SK-N-SH (cell line): ENCODE measurements at regions not wholly inside any gene's neighbourhood (a gene's known extent, or its start where the extent isn't known, plus 50 kb on each side); places are given as distances from the start of the nearest gene placed in this dataset.
A peak's percentile ranks its signal among the peaks of the same experiment; 100 is the strongest.

Experiments used
- CTCF ChIA-PET: fragments of 300-600, 350-600 bp; formaldehyde crosslinking; extraction: SDS; loops from one replicate; lab custom pipeline; 2021; lab: Yijun Ruan, JAX
- POLR2A ChIA-PET: fragments of 350-600 bp; sonication (Branson Sonifier 250); formaldehyde crosslinking; extraction: SDS; loops from one replicate; lab custom pipeline; 2020; ENCODE audit warnings: antibody characterized with exemption, inconsistent platforms; lab: Yijun Ruan, JAX
- DNase-seq: peaks from one replicate; pipeline ENCODE4 v3.0.0; 2012
- H2AFZ ChIP-seq: fragments of 200-600 bp; sonication (generic); 2 replicates; pipeline ENCODE4 v1.8.1; 2016; ENCODE audit warnings: antibody characterized with exemption, mild to moderate bottlenecking, low read depth
- H3F3A ChIP-seq: fragments of 200-600 bp; sonication (generic); replicated peaks from 2 replicates; pipeline ENCODE3; 2016; ENCODE audit warnings: antibody characterized with exemption, mild to moderate bottlenecking; ENCODE audit not compliant: insufficient read depth
- H3K27ac ChIP-seq, 2 experiments: fragments of 200-500 bp in 1 of 2; fragments of 200-600 bp in 1 of 2; sonication (Bioruptor generic) in 1 of 2; sonication (generic), shearing (Covaris generic) in 1 of 2; 2 replicates each; pipeline versions ENCODE4 v1.5.1 to v1.6.1; 2014 to 2016; ENCODE audit warnings: low read depth in 2 of 2, inconsistent platforms in 1 of 2, low read length in 1 of 2, mild to moderate bottlenecking in 1 of 2, mixed read lengths in 1 of 2
- H3K27me3 ChIP-seq: fragments of 200-600 bp; sonication (generic), shearing (Covaris generic); 2 replicates; pipeline ENCODE4 v1.6.1; 2016; ENCODE audit warnings: mixed run types; ENCODE audit not compliant: insufficient read depth
- H3K36me3 ChIP-seq, 2 experiments: fragments of 200-500 bp in 1 of 2; fragments of 200-600 bp in 1 of 2; sonication (Bioruptor generic) in 1 of 2; sonication (generic) in 1 of 2; replicated peaks in 1 of 2; 2 replicates each; pipeline versions ENCODE3 to v1.5.1; 2014 to 2016; ENCODE audit warnings: low read length in 1 of 2, mild to moderate bottlenecking in 1 of 2; ENCODE audit not compliant: insufficient read depth in 2 of 2, control insufficient read depth in 1 of 2
- H3K4me1 ChIP-seq, 2 experiments: fragments of 200-500 bp in 1 of 2; fragments of 200-600 bp in 1 of 2; sonication (Bioruptor generic) in 1 of 2; sonication (generic), shearing (Covaris generic) in 1 of 2; 2 replicates each; pipeline versions ENCODE4 v1.5.1 to v1.6.1; 2014 to 2016; ENCODE audit warnings: low read depth in 1 of 2, low read length in 1 of 2, mixed run types in 1 of 2; ENCODE audit not compliant: insufficient read depth in 2 of 2, control insufficient read depth in 1 of 2
- H3K4me2 ChIP-seq: fragments of 200-600 bp; sonication (generic), shearing (Covaris generic); 2 replicates; pipeline ENCODE4 v1.6.1; 2017; ENCODE audit warnings: mixed run types
- H3K4me3 ChIP-seq, 2 experiments: fragments of 200-500 bp in 1 of 2; fragments of 200-600 bp in 1 of 2; sonication (Bioruptor generic) in 1 of 2; sonication (generic), shearing (Covaris generic) in 1 of 2; 2 replicates each; pipeline versions ENCODE4 v1.5.1 to v1.8.1; 2014 to 2016; ENCODE audit warnings: low read depth in 2 of 2, inconsistent platforms in 1 of 2, low read length in 1 of 2, mild to moderate bottlenecking in 1 of 2, mixed read lengths in 1 of 2, moderate library complexity in 1 of 2
- H3K79me2 ChIP-seq: fragments of 200-600 bp; sonication (generic); 2 replicates; pipeline ENCODE4 v1.8.1; 2017; ENCODE audit warnings: mild to moderate bottlenecking; ENCODE audit not compliant: insufficient read depth
- H3K9ac ChIP-seq: fragments of 200-600 bp; sonication (generic); 2 replicates; pipeline ENCODE4 v1.6.1; 2017; ENCODE audit warnings: mixed run types
- H3K9me2 ChIP-seq: fragments of 200-600 bp; sonication (generic); 2 replicates; pipeline ENCODE4 v1.6.1; 2017; ENCODE audit warnings: mixed run types
- H3K9me3 ChIP-seq: fragments of 200-600 bp; sonication (generic); 2 replicates; pipeline ENCODE4 v1.6.1; 2017; ENCODE audit warnings: mixed run types, mild to moderate bottlenecking, moderate library complexity
- H4K20me1 ChIP-seq: fragments of 200-600 bp; sonication (generic); 2 replicates; pipeline ENCODE4 v1.6.1; 2017; ENCODE audit warnings: mild to moderate bottlenecking, mixed run types; ENCODE audit not compliant: insufficient read depth
- CHD2 ChIP-seq: fragments of 150-350 bp; IDR thresholded peaks from 2 replicates; pipeline ENCODE4 v1.6.1; 2018; ENCODE audit warnings: low read length; ENCODE audit not compliant: partially characterized antibody
- EZH2phosphoT487 ChIP-seq: fragments of 200-600 bp; sonication (generic); IDR thresholded peaks from 2 replicates; pipeline ENCODE4 v1.6.1; 2017; ENCODE audit warnings: low read depth, mixed run types, mild to moderate bottlenecking, antibody characterized with exemption, moderate library complexity, borderline replicate concordance
- FOSL2 ChIP-seq: IDR thresholded peaks from 2 replicates; pipeline ENCODE4 v1.4.0; 2012; ENCODE audit warnings: low read depth, mild to moderate bottlenecking, moderate library complexity, borderline replicate concordance
- FOXJ3 ChIP-seq: sonication (generic); formaldehyde crosslinking; IDR thresholded peaks from 2 replicates; pipeline ENCODE4 v1.5.1; 2020; ENCODE audit warnings: mild to moderate bottlenecking, missing genetic modification reagents
- GABPA ChIP-seq: IDR thresholded peaks from 2 replicates; pipeline ENCODE4 v1.4.0; 2012; ENCODE audit warnings: low read depth, mild to moderate bottlenecking
- GATA2 ChIP-seq: sonication (generic); formaldehyde crosslinking; IDR thresholded peaks from 2 replicates; pipeline ENCODE4 v1.5.0; 2020; ENCODE audit warnings: mild to moderate bottlenecking, missing genetic modification reagents
- JUND ChIP-seq: IDR thresholded peaks from 2 replicates; pipeline ENCODE4 v1.4.0; 2012
- MEF2A ChIP-seq: IDR thresholded peaks from 2 replicates; pipeline ENCODE4 v1.4.0; 2012; ENCODE audit warnings: low read depth, borderline replicate concordance
- MXI1 ChIP-seq: IDR thresholded peaks from 2 replicates; pipeline ENCODE4 v1.6.1; 2012; ENCODE audit warnings: mild to moderate bottlenecking, low read depth, low read length, improper control_type of control experiment
- RAD21 ChIP-seq: IDR thresholded peaks from 2 replicates; pipeline ENCODE4 v1.6.1; 2012; ENCODE audit warnings: mild to moderate bottlenecking, low read length
- RFX5 ChIP-seq: IDR thresholded peaks from 2 replicates; pipeline ENCODE4 v1.6.1; 2012; ENCODE audit warnings: mild to moderate bottlenecking, improper control_type of control experiment, low read length
- TAF1 ChIP-seq: IDR thresholded peaks from 2 replicates; pipeline ENCODE4 v1.6.1; 2012; ENCODE audit warnings: low read depth, mild to moderate bottlenecking, low read length, moderate library complexity, borderline replicate concordance
- TCF12 ChIP-seq: IDR thresholded peaks from 2 replicates; pipeline ENCODE4 v1.4.0; 2012
- TEAD4 ChIP-seq: IDR thresholded peaks from 2 replicates; pipeline ENCODE4 v1.4.0; 2012; ENCODE audit warnings: mild to moderate bottlenecking, borderline replicate concordance; ENCODE audit not compliant: insufficient read depth
- WGBS: methylation state at CpG from one replicate; pipeline ENCODE4 v1.1.6; 2017; ENCODE audit warnings: low lambda C conversion rate; 5-methylcytosine and 5-hydroxymethylcytosine counted together
- TF ChIP-seq, protein P1 (sequence below): IDR thresholded peaks from 2 replicates; pipeline ENCODE4 v1.4.0; 2012; ENCODE audit warnings: low read depth, borderline replicate concordance
- TF ChIP-seq, protein P2 (sequence below): IDR thresholded peaks from 2 replicates; pipeline ENCODE4 v1.6.1; 2012; ENCODE audit warnings: mild to moderate bottlenecking, low read depth, low read length, moderate library complexity
- TF ChIP-seq, protein P3 (sequence below): fragments of 200-600 bp; sonication (generic); IDR thresholded peaks from 2 replicates; pipeline ENCODE4 v1.6.1; 2017; ENCODE audit warnings: antibody characterized with exemption, mild to moderate bottlenecking, moderate library complexity

DNA sequence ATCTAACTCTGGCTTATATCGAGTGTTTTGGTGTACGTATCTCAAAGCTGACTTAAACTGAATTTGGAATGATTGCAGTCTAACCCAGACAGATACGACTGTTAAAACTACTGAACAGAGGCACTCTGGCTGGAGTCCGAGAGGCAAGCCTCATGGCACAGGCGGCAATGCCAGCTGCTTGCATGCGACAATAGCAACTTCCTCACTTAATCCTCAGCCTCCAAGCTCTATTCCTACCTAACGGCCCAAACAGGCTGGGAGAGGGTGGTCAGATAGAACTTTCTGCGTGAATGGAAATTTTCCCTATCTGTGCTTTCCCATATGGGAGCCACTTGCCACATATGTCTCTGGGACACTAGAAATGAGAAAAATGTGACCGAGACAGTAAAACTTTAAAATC lies 292.0 kb upstream of the KLF6 start (continued):
- TF ChIP-seq, protein P1, sequence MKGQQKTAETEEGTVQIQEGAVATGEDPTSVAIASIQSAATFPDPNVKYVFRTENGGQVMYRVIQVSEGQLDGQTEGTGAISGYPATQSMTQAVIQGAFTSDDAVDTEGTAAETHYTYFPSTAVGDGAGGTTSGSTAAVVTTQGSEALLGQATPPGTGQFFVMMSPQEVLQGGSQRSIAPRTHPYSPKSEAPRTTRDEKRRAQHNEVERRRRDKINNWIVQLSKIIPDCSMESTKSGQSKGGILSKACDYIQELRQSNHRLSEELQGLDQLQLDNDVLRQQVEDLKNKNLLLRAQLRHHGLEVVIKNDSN: no peak
- TF ChIP-seq JUND (no peak), TEAD4 (no peak), TCF12 (no peak)

DNA sequence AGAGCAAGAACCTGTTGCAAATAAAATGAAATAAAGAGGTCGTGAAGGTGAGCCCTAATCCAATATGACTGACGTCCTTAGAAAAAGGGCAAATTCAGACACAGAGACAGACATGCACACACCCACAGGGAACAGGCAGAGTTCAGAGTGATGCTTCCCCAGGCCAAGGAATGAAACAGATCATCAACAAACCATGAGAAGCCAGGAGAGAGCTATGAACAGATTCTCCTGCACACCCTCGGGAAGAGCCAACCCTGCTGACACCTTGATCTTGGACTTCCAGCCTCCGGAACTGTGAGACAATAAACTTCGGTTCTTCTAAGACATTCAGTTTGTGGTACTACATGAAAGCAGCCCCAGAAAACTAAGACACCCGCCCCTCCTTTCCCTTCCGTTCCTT lies 290.4 kb upstream of the KLF6 start:
- Histone ChIP-seq H3K27ac (peak overlapping the region in 1 of 2 experiments; percentile 45; a peak in 1 of 4 replicates), H3K27me3 (no peaks in the 10 kb centered on the region), H3K79me2 (no peaks in the 10 kb centered on the region)
- DNase-seq: no peak
- TF ChIP-seq FOSL2: no peak
- TF ChIP-seq, all 33 proteins: peak for 0
- H3K4me1 ChIP-seq: peaks cover 10 to 15% of the 10 kb centered on the region in 2 experiments; a peak in 3 of 4 replicates
- peaks cover 9% of the 10 kb centered on the region for H3F3A ChIP-seq
- H3K9me3 ChIP-seq: no peaks in the 10 kb centered on the region
- no peak overlapping the region for H3K4me3 ChIP-seq
- 85% methylated on average over 6 of the region's 7 CpGs for WGBS
- peak overlapping the region; percentile 41; the same call in 1 of the 2 replicates for H2AFZ ChIP-seq
- POLR2A ChIA-PET: no interaction called here
- no peaks in the 10 kb centered on the region for H3K9me2 ChIP-seq
- H3K9ac ChIP-seq: no peak overlapping the region
- CTCF ChIA-PET: interaction anchor here (0.8 kb wide), 1 partner anchor 8 kb away, joined by 4 read pairs; no protein-coding TSS in a partner anchor
- no peaks in the 10 kb centered on the region for H3K36me3 ChIP-seq
- no peak overlapping the region for H3K4me2 ChIP-seq
- H4K20me1 ChIP-seq: no peaks in the 10 kb centered on the region

DNA sequence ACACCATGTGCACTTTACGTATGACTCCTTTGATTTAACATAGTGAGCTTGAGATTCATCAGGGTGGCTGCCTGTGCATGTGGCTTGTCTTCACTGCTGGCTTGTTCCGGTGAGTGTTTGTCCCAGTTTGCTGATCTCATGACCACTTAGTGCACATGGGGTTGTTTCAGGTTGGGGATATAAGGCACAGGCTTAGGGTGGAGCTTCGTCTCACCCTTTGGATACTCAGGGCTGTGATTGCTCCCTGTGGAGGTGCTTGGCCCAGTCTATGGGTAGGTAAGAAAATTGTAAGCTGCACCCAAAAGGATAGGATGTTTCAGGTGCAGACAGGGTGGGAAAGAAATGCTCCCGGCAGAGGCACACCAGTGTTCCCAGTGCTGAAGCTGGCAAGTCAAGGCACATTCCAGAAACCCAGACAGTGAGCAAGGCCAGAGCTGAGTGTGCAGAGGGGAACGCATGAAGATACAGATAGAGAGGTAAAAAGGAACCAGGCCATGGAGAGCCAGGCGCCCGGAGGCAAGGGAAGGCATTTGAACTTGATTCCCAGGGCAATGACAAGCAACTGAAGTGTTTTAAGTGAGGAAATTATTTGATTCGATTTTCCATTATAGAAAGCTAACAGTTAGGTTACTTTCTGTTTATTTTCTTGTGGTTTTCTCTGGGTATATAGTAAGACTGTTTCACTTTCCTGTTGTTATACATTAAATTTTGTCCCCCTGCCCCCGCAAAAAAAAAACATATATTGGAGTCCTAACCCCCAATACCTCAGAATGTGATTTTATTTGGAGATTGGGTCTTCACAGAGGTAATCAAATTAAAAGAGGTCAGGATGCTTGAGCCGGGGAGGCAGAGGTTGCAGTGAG lies 289.8 kb upstream of the KLF6 start:
- Histone ChIP-seq H4K20me1 (no peaks in the 10 kb centered on the region), H3K9me2 (no peaks in the 10 kb centered on the region), H3K27ac (peak overlapping the region; percentile 41 to 45; a peak in 3 of 4 replicates), H3K79me2 (no peaks in the 10 kb centered on the region), H2AFZ (peak overlapping the region; percentile 41; the same call in 1 of the 2 replicates), H3K9ac (no peak overlapping the region), H3K4me2 (0 out of 2 replicates have a peak overlapping the region, but pooled peaks have one; percentile 12), H3K4me3 (no peak overlapping the region), H3K27me3 (no peaks in the 10 kb centered on the region), H3K9me3 (no peaks in the 10 kb centered on the region), H3K36me3 (no peaks in the 10 kb centered on the region), H3K4me1 (peaks cover 15 to 16% of the 10 kb centered on the region in 2 experiments; a peak in 3 of 4 replicates), H3F3A (peaks cover 9% of the 10 kb centered on the region)
- peak; percentile 12 for DNase-seq
- 77% methylated on average over 10 of the region's 10 CpGs for WGBS
- CTCF ChIA-PET: interaction anchor here (0.8 kb wide), 1 partner anchor 9 kb away, joined by 4 read pairs; no protein-coding TSS in a partner anchor
- POLR2A ChIA-PET: no interaction called here
- TF ChIP-seq, protein P1: no peak
- TF ChIP-seq JUND (no peak), GABPA (no peak), GATA2 (CRISPR knock-in tag) (no peak), MXI1 (no peak), FOXJ3 (CRISPR knock-in tag) (no peak), RAD21 (no peak), CHD2 (no peak), RFX5 (no peak), EZH2phosphoT487 (no peak), TAF1 (no peak), MEF2A (no peak)
- TF ChIP-seq, protein P2, sequence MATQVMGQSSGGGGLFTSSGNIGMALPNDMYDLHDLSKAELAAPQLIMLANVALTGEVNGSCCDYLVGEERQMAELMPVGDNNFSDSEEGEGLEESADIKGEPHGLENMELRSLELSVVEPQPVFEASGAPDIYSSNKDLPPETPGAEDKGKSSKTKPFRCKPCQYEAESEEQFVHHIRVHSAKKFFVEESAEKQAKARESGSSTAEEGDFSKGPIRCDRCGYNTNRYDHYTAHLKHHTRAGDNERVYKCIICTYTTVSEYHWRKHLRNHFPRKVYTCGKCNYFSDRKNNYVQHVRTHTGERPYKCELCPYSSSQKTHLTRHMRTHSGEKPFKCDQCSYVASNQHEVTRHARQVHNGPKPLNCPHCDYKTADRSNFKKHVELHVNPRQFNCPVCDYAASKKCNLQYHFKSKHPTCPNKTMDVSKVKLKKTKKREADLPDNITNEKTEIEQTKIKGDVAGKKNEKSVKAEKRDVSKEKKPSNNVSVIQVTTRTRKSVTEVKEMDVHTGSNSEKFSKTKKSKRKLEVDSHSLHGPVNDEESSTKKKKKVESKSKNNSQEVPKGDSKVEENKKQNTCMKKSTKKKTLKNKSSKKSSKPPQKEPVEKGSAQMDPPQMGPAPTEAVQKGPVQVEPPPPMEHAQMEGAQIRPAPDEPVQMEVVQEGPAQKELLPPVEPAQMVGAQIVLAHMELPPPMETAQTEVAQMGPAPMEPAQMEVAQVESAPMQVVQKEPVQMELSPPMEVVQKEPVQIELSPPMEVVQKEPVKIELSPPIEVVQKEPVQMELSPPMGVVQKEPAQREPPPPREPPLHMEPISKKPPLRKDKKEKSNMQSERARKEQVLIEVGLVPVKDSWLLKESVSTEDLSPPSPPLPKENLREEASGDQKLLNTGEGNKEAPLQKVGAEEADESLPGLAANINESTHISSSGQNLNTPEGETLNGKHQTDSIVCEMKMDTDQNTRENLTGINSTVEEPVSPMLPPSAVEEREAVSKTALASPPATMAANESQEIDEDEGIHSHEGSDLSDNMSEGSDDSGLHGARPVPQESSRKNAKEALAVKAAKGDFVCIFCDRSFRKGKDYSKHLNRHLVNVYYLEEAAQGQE: no peak
- TF ChIP-seq, protein P3, sequence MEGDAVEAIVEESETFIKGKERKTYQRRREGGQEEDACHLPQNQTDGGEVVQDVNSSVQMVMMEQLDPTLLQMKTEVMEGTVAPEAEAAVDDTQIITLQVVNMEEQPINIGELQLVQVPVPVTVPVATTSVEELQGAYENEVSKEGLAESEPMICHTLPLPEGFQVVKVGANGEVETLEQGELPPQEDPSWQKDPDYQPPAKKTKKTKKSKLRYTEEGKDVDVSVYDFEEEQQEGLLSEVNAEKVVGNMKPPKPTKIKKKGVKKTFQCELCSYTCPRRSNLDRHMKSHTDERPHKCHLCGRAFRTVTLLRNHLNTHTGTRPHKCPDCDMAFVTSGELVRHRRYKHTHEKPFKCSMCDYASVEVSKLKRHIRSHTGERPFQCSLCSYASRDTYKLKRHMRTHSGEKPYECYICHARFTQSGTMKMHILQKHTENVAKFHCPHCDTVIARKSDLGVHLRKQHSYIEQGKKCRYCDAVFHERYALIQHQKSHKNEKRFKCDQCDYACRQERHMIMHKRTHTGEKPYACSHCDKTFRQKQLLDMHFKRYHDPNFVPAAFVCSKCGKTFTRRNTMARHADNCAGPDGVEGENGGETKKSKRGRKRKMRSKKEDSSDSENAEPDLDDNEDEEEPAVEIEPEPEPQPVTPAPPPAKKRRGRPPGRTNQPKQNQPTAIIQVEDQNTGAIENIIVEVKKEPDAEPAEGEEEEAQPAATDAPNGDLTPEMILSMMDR: no peak
